ENCODE measurements at regions not wholly inside any gene's neighbourhood (a gene's known extent, or its start where the extent isn't known, plus 50 kb on each side); places are given as distances from the start of the nearest gene placed in this dataset.
"Not testable (repeated sequence)": the region's sequence is repeated elsewhere in the genome, so short reads cannot be mapped to it uniquely, and the experiment has no call there.

GRCh38 chr5:38677636-38678035, 121.2 kb upstream of the LIFR start:
- intact Hi-C loops (cut with micrococcal nuclease) = no loop called here
- Mint-ChIP-seq H3K27me3 (ENCODE audit: low read depth in 3 of 3) (peaks cover 0 to 5% (median 5%) of the 10 kb centered on the region in 3 donors), H3K36me3 (no peaks in the 10 kb centered on the region), H3K4me1 (no peaks in the 10 kb centered on the region), H3K27ac (no peak overlapping the region), H3K4me3 (no peak overlapping the region), H3K9me3 (peaks cover 0 to 5% (median 0%) of the 10 kb centered on the region in 7 donors)
- H3K4me3 ChIP-seq (replicated peaks in 1 of 3; ENCODE audit: low read depth in 2 of 3, low read length in 3 of 3) = no peak overlapping the region
- no peak for DNase-seq
- H3K9ac ChIP-seq (ENCODE audit: insufficient read depth, low read length, poor library complexity, severe bottlenecking) = no peak overlapping the region
- no peak overlapping the region for H3K4me2 ChIP-seq (replicated peaks; ENCODE audit: extremely low read depth, low read length, poor library complexity, severe bottlenecking)
- peaks cover 0 to 2% of the 10 kb centered on the region in 2 donors for H3K27me3 ChIP-seq (ENCODE audit: control insufficient read depth in 2 of 2, insufficient read depth in 2 of 2, low read length in 2 of 2)
- H3K36me3 ChIP-seq (replicated peaks in 1 of 2; ENCODE audit: control insufficient read depth in 1 of 2, insufficient read depth in 2 of 2, low read length in 2 of 2) = no peaks in the 10 kb centered on the region
- H3K79me2 ChIP-seq (ENCODE audit: insufficient read depth, low read length) = no peaks in the 10 kb centered on the region
- no peak for TF ChIP-seq CTCF (IDR thresholded peaks at IDR 0.05)
- no peak overlapping the region for H3K27ac ChIP-seq (ENCODE audit: low read depth in 1 of 2, low read length in 2 of 2)
- H2AFZ ChIP-seq (ENCODE audit: insufficient read depth, low read depth, low read length, poor library complexity, severe bottlenecking) = no peak overlapping the region
- WGBS (ENCODE audit: insufficient coverage) = 100% methylated on average over 1 of the region's 2 CpGs
- H4K20me1 ChIP-seq (ENCODE audit: insufficient read depth, low read length) = no peaks in the 10 kb centered on the region
- H3K4me1 ChIP-seq (ENCODE audit: control insufficient read depth in 1 of 2, insufficient read depth in 2 of 2, low read length in 2 of 2) = no peaks in the 10 kb centered on the region
- H3K9me3 ChIP-seq (replicated peaks in 1 of 2; ENCODE audit: control insufficient read depth in 1 of 2, insufficient read depth in 1 of 2, low read length in 2 of 2) = no peaks in the 10 kb centered on the region

GRCh38 chr5:38678076-38678475, 121.6 kb upstream of the LIFR start:
- no peak for DNase-seq
- Mint-ChIP-seq H3K27me3 (ENCODE audit: low read depth in 3 of 3) (peaks cover 0 to 5% (median 3%) of the 10 kb centered on the region in 3 donors), H3K36me3 (no peaks in the 10 kb centered on the region), H3K27ac (no peak overlapping the region), H3K9me3 (peaks cover 0 to 5% (median 0%) of the 10 kb centered on the region in 7 donors), H3K4me3 (no peak overlapping the region), H3K4me1 (no peaks in the 10 kb centered on the region)
- Histone ChIP-seq H3K27me3 (ENCODE audit: control insufficient read depth in 2 of 2, insufficient read depth in 2 of 2, low read length in 2 of 2) (peaks cover 0 to 2% of the 10 kb centered on the region in 2 donors), H3K36me3 (replicated peaks in 1 of 2; ENCODE audit: control insufficient read depth in 1 of 2, insufficient read depth in 2 of 2, low read length in 2 of 2) (no peaks in the 10 kb centered on the region), H3K4me3 (replicated peaks in 1 of 3; ENCODE audit: low read depth in 2 of 3, low read length in 3 of 3) (no peak overlapping the region), H3K79me2 (ENCODE audit: insufficient read depth, low read length) (no peaks in the 10 kb centered on the region), H4K20me1 (ENCODE audit: insufficient read depth, low read length) (no peaks in the 10 kb centered on the region), H3K9me3 (replicated peaks in 1 of 2; ENCODE audit: control insufficient read depth in 1 of 2, insufficient read depth in 1 of 2, low read length in 2 of 2) (no peaks in the 10 kb centered on the region), H3K27ac (ENCODE audit: low read depth in 1 of 2, low read length in 2 of 2) (no peak overlapping the region), H2AFZ (ENCODE audit: insufficient read depth, low read depth, low read length, poor library complexity, severe bottlenecking) (no peak overlapping the region), H3K4me1 (ENCODE audit: control insufficient read depth in 1 of 2, insufficient read depth in 2 of 2, low read length in 2 of 2) (no peaks in the 10 kb centered on the region), H3K9ac (ENCODE audit: insufficient read depth, low read length, poor library complexity, severe bottlenecking) (no peak overlapping the region), H3K4me2 (replicated peaks; ENCODE audit: extremely low read depth, low read length, poor library complexity, severe bottlenecking) (no peak overlapping the region)
- TF ChIP-seq CTCF (IDR thresholded peaks at IDR 0.05) = no peak
- intact Hi-C loops (cut with micrococcal nuclease) = no loop called here
- no CpG with 5 or more reads among the region's 1 CpG for WGBS (ENCODE audit: insufficient coverage)

- intact Hi-C loops (cut with micrococcal nuclease); H3K27me3 Mint-ChIP-seq (ENCODE audit: low read depth in 3 of 3); H3K4me2 ChIP-seq (replicated peaks; ENCODE audit: extremely low read depth, low read length, poor library complexity, severe bottlenecking); H2AFZ ChIP-seq (ENCODE audit: insufficient read depth, low read depth, low read length, poor library complexity, severe bottlenecking); H3K36me3 ChIP-seq (replicated peaks in 1 of 2; ENCODE audit: control insufficient read depth in 1 of 2, insufficient read depth in 2 of 2, low read length in 2 of 2); H3K4me3 Mint-ChIP-seq; DNase-seq; H3K4me1 Mint-ChIP-seq; H3K4me1 ChIP-seq (ENCODE audit: control insufficient read depth in 1 of 2, insufficient read depth in 2 of 2, low read length in 2 of 2); H3K9ac ChIP-seq (ENCODE audit: insufficient read depth, low read length, poor library complexity, severe bottlenecking); H3K36me3 Mint-ChIP-seq; H3K9me3 ChIP-seq (replicated peaks in 1 of 2; ENCODE audit: control insufficient read depth in 1 of 2, insufficient read depth in 1 of 2, low read length in 2 of 2); H4K20me1 ChIP-seq (ENCODE audit: insufficient read depth, low read length); H3K9me3 Mint-ChIP-seq; H3K79me2 ChIP-seq (ENCODE audit: insufficient read depth, low read length); H3K4me3 ChIP-seq (replicated peaks in 1 of 3; ENCODE audit: low read depth in 2 of 3, low read length in 3 of 3); H3K27ac ChIP-seq (ENCODE audit: low read depth in 1 of 2, low read length in 2 of 2); H3K27me3 ChIP-seq (ENCODE audit: control insufficient read depth in 2 of 2, insufficient read depth in 2 of 2, low read length in 2 of 2): not testable (repeated sequence)
- peak overlapping the region in 1 of 7 donors; percentile 37 for H3K27ac Mint-ChIP-seq
- WGBS (ENCODE audit: insufficient coverage) = 97% methylated on average over 5 of the region's 7 CpGs
These were observed 122.3 kb upstream of the LIFR start for GRCh38 chr5:38678697-38679096.

All from CD14-positive monocyte (primary cell).